Epithelial cell of prostate (primary cell): ENCODE measurements at regions not wholly inside any gene's neighbourhood (a gene's known extent, or its start where the extent isn't known, plus 50 kb on each side); places are given as distances from the start of the nearest gene placed in this dataset.

Experiments used
- DNase-seq: peaks from one replicate; pipeline ENCODE4 v3.0.0-alpha.2; 2011; ENCODE audit warnings: low read depth, low spot score
- H3K27ac ChIP-seq: fragments of 450-650 bp; 2 replicates; pipeline ENCODE4 v1.5.1; 2017; ENCODE audit warnings: mild to moderate bottlenecking

GRCh38 chr11:59263225-59263894 lies 50.6 kb upstream of the MPEG1 start:
- no peak for DNase-seq
- H3K27ac ChIP-seq: no peak overlapping the region
